WTC11 (cell line): ENCODE measurements at regions not wholly inside any gene's neighbourhood (a gene's known extent, or its start where the extent isn't known, plus 50 kb on each side); places are given as distances from the start of the nearest gene placed in this dataset.
"Not testable (repeated sequence)": the region's sequence is repeated elsewhere in the genome, so short reads cannot be mapped to it uniquely, and the experiment has no call there.

Source experiments
- ATAC-seq: fragments of 200-7000 bp; cut with Tn5 transposase; 2 replicates; pipeline ENCODE4 v1.10.0; 2021; ENCODE audit warnings: mild to moderate bottlenecking, moderate library complexity
- CTCF ChIA-PET: fragments of 300-600 bp; sonication (Branson Sonifier 250); formaldehyde crosslinking; loops from one replicate; lab custom pipeline; 2021; ENCODE audit warnings: antibody characterized with exemption; lab: Charles Lee
- POLR2A ChIA-PET: fragments of 350-600 bp; sonication (Branson Sonifier 250); formaldehyde crosslinking; loops from one replicate; lab custom pipeline; 2021; ENCODE audit warnings: antibody characterized with exemption; lab: Charles Lee
- DNase-seq: peaks from one replicate; pipeline ENCODE4 v3.0.0; 2021; ENCODE audit warnings: low spot score
- H3K27ac Mint-ChIP-seq: 2 replicates; pipeline ENCODE4 v1.8.0; 2021; ENCODE audit warnings: mixed read lengths
- H3K27me3 Mint-ChIP-seq: 2 replicates; pipeline ENCODE4 v1.8.0; 2021; ENCODE audit warnings: low read depth, mild to moderate bottlenecking, moderate library complexity, mixed read lengths
- H3K36me3 Mint-ChIP-seq: 2 replicates; pipeline ENCODE4 v1.8.0; 2021; ENCODE audit warnings: mixed read lengths
- H3K4me1 Mint-ChIP-seq: 2 replicates; pipeline ENCODE4 v1.8.0; 2022; ENCODE audit warnings: mixed read lengths
- H3K4me3 Mint-ChIP-seq: 2 replicates; pipeline ENCODE4 v1.8.0; 2021; ENCODE audit warnings: mild to moderate bottlenecking, moderate library complexity, mixed read lengths
- H3K9me3 Mint-ChIP-seq: 2 replicates; pipeline ENCODE4 v1.8.0; 2021; ENCODE audit warnings: mixed read lengths
- CTCF ChIP-seq: fragments of 200-600 bp; IDR thresholded peaks from 2 replicates; pipeline ENCODE4 v1.8.0; 2022; ENCODE audit warnings: antibody characterized with exemption
- MYBL2 ChIP-seq: sonication (generic); formaldehyde crosslinking; IDR thresholded peaks from 2 replicates; pipeline ENCODE4 v1.8.1; 2023; ENCODE audit warnings: mild to moderate bottlenecking, moderate library complexity, missing genetic modification reagents
- ZNF138 ChIP-seq: sonication (generic); formaldehyde crosslinking; conservative IDR thresholded peaks from 2 replicates; pipeline ENCODE4 v1.8.1; 2022; ENCODE audit warnings: mild to moderate bottlenecking, moderate library complexity, missing genetic modification reagents
- TF ChIP-seq, protein P1 (sequence below): sonication (generic); formaldehyde crosslinking; IDR thresholded peaks from 2 replicates; pipeline ENCODE4 v1.8.1; 2023; ENCODE audit warnings: mild to moderate bottlenecking, missing genetic modification reagents, moderate library complexity

- no peak overlapping the region for H3K27ac Mint-ChIP-seq
- no peak for ATAC-seq
These were observed 392.1 kb upstream of the FRG1 start for GRCh38 chr4:189548484-189549125.

GRCh38 chr4:189551931-189552670 lies 388.6 kb upstream of the FRG1 start:
- Mint-ChIP-seq H3K36me3 (peaks cover 20% of the 10 kb centered on the region), H3K9me3 (peaks cover 45% of the 10 kb centered on the region)
- CTCF ChIA-PET, H3K27ac Mint-ChIP-seq, H3K4me3 Mint-ChIP-seq, DNase-seq, ATAC-seq, POLR2A ChIA-PET, H3K27me3 Mint-ChIP-seq, H3K4me1 Mint-ChIP-seq: not testable (repeated sequence)

More at GRCh38 chr4:189548484-189549125, 392.1 kb upstream of the FRG1 start:
- Mint-ChIP-seq H3K9me3 (peaks cover 58% of the 10 kb centered on the region), H3K27me3 (no peaks in the 10 kb centered on the region), H3K4me1 (no peaks in the 10 kb centered on the region), H3K4me3 (no peak overlapping the region), H3K36me3 (peaks cover 17% of the 10 kb centered on the region)
- ChIA-PET CTCF (no interaction called here), POLR2A (no interaction called here)
- TF ChIP-seq MYBL2 (no peak), ZNF138 (CRISPR knock-in tag) (no peak), CTCF (no peak)
- TF ChIP-seq, protein P1, sequence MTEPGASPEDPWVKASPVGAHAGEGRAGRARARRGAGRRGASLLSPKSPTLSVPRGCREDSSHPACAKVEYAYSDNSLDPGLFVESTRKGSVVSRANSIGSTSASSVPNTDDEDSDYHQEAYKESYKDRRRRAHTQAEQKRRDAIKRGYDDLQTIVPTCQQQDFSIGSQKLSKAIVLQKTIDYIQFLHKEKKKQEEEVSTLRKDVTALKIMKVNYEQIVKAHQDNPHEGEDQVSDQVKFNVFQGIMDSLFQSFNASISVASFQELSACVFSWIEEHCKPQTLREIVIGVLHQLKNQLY (CRISPR knock-in tag): no peak
- no peak for DNase-seq

- DNase-seq, H3K27ac Mint-ChIP-seq, ATAC-seq, CTCF ChIA-PET, H3K4me3 Mint-ChIP-seq, H3K27me3 Mint-ChIP-seq, POLR2A ChIA-PET: not testable (repeated sequence)
- Mint-ChIP-seq H3K9me3 (peaks cover 34% of the 10 kb centered on the region), H3K36me3 (peaks cover 10% of the 10 kb centered on the region; the same call in 1 of the 2 replicates), H3K4me1 (peaks cover 12% of the 10 kb centered on the region)
These were observed 380.1 kb upstream of the FRG1 start for GRCh38 chr4:189560605-189561004.

- CTCF ChIA-PET, ATAC-seq: not testable (repeated sequence)
- H3K9me3 Mint-ChIP-seq: peaks cover 36% of the 10 kb centered on the region
These were observed 376.9 kb upstream of the FRG1 start for GRCh38 chr4:189563751-189564150.

GRCh38 chr4:189566271-189566670 lies 374.4 kb upstream of the FRG1 start:
- H3K27ac Mint-ChIP-seq, CTCF ChIA-PET, POLR2A ChIA-PET, ATAC-seq, H3K4me3 Mint-ChIP-seq, H3K4me1 Mint-ChIP-seq, DNase-seq, H3K27me3 Mint-ChIP-seq: not testable (repeated sequence)
- peaks cover 42% of the 10 kb centered on the region for H3K9me3 Mint-ChIP-seq
- peaks cover 13% of the 10 kb centered on the region for H3K36me3 Mint-ChIP-seq

More at GRCh38 chr4:189563751-189564150, 376.9 kb upstream of the FRG1 start:
- Mint-ChIP-seq H3K4me1 (peaks cover 12% of the 10 kb centered on the region), H3K36me3 (peaks cover 12% of the 10 kb centered on the region)
- H3K4me3 Mint-ChIP-seq, H3K27ac Mint-ChIP-seq, DNase-seq, H3K27me3 Mint-ChIP-seq, POLR2A ChIA-PET: not testable (repeated sequence)

DNA sequence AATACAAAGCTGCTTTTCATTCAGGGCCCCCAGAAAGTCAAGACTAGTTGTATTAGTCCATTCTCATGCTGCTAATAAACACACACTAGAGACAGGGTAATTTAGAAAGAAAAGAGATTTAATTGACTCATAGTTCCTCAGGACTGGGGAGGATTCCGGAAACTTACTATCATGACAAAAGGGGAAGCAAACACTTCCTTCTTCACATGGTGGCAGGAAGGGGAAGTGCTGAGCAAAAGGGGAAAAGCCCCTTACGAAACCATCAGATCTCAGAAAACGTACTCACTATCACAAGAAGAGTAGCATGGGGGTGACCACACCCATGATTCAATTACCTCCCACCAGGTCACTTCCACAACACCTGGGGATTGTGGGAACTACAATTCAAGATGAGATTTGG lies 373.8 kb upstream of the FRG1 start:
- H3K27me3 Mint-ChIP-seq, ATAC-seq, H3K27ac Mint-ChIP-seq, H3K4me3 Mint-ChIP-seq, H3K4me1 Mint-ChIP-seq, DNase-seq, POLR2A ChIA-PET, CTCF ChIA-PET: not testable (repeated sequence)
- Mint-ChIP-seq H3K9me3 (peaks cover 42% of the 10 kb centered on the region), H3K36me3 (peaks cover 13% of the 10 kb centered on the region)

DNA sequence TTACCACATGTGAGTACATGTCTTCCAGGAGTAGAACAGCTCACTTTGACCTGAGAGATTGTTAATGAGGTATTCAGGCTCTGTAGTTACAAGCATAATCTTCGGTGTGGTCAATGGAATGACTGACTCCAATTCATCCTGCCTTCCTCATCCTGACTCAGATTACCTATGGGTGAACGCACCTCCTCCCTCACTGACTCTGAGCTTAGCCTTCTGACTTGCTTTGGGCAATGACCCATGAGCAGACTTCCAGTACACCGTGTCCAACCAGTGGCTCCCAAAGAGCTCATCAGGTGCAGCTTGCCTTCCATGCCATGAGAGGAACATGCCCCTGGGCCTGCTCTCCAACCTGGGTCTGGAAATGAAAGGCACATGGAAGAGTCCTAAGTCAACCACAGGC lies 361.0 kb upstream of the FRG1 start:
- H3K4me3 Mint-ChIP-seq, DNase-seq, CTCF ChIA-PET, H3K4me1 Mint-ChIP-seq, H3K27me3 Mint-ChIP-seq, ATAC-seq, H3K27ac Mint-ChIP-seq, POLR2A ChIA-PET: not testable (repeated sequence)
- H3K9me3 Mint-ChIP-seq: peaks cover 49% of the 10 kb centered on the region
- peaks cover 21% of the 10 kb centered on the region for H3K36me3 Mint-ChIP-seq

DNA sequence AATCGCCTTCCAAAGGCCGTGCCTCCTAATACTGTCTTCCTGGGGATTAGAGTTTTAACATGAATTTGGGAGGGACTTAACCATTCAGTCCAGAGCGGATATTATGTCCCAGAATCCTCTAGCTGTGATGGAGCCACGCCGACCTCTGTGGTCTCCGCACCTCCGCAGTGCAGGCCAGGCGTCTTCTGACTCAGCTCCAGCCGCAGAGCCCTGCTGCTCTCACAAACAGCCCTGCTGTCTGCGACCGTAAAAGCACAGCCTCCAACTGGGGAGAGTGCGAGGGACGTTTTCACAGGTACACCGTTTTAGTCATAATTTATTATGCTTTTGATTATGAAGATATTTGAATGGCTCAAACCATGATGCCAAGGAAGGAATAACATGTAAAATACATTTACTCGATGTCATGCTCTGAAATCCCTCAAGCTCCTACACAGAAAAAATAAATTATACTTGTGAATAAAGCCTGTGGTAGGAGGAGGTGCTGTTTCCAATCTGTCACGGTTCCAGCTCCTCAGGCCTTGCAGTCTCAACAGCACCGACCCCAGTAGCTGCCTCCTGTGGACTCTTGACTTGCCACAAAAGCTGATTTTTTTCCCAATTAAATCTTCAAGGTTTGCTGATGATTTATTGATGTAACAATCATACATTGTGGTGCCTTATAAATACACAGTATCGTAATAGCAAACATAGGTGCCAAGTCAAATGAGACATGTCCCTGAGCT lies 353.6 kb upstream of the FRG1 start:
- peaks cover 22% of the 10 kb centered on the region for H3K36me3 Mint-ChIP-seq
- DNase-seq, H3K4me3 Mint-ChIP-seq, H3K4me1 Mint-ChIP-seq, POLR2A ChIA-PET, H3K27me3 Mint-ChIP-seq, CTCF ChIA-PET, ATAC-seq, H3K27ac Mint-ChIP-seq: not testable (repeated sequence)
- peaks cover 63% of the 10 kb centered on the region for H3K9me3 Mint-ChIP-seq

- peak; percentile 39; the same call in 1 of the 2 replicates for ATAC-seq
- CTCF ChIA-PET: not testable (repeated sequence)
These were observed 351.5 kb upstream of the FRG1 start for GRCh38 chr4:189589201-189589600.

More at GRCh38 chr4:189589201-189589600, 351.5 kb upstream of the FRG1 start:
- H3K4me3 Mint-ChIP-seq, H3K4me1 Mint-ChIP-seq, POLR2A ChIA-PET, H3K27me3 Mint-ChIP-seq, H3K27ac Mint-ChIP-seq, DNase-seq: not testable (repeated sequence)
- Mint-ChIP-seq H3K36me3 (peaks cover 19% of the 10 kb centered on the region), H3K9me3 (peaks cover 57% of the 10 kb centered on the region)
